ENCODE measurements at regions not wholly inside any gene's neighbourhood (a gene's known extent, or its start where the extent isn't known, plus 50 kb on each side); places are given as distances from the start of the nearest gene placed in this dataset.

DNA sequence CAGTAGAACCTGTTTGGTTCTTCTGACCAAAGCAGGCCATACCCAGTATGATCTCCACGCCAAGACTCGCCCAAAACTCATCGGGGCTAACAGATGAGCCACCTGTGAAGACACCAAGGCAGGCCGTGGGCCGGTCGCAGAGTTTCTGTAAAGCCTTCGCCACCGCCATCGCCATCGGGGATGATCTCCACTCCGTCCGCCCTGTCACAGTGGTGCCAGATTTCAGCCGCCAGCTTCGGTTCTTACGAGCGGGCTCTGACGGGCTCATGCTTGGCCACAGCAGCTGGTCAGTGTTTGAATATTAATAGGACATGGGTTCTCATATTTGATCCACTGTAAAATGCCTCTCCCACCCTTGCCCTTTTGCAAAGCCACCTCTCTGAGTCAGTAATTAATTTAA is 113.2 kb upstream of the TMEM132D start:
- TF ChIP-seq POLR2A (IDR thresholded peaks at IDR 0.05) = no peak
- TF ChIP-seq CTCF (IDR thresholded peaks at IDR 0.05) = no peak
- no peak for TF ChIP-seq EP300 (IDR thresholded peaks at IDR 0.05)
